ENCODE measurements at regions not wholly inside any gene's neighbourhood (a gene's known extent, or its start where the extent isn't known, plus 50 kb on each side); places are given as distances from the start of the nearest gene placed in this dataset.

DNA sequence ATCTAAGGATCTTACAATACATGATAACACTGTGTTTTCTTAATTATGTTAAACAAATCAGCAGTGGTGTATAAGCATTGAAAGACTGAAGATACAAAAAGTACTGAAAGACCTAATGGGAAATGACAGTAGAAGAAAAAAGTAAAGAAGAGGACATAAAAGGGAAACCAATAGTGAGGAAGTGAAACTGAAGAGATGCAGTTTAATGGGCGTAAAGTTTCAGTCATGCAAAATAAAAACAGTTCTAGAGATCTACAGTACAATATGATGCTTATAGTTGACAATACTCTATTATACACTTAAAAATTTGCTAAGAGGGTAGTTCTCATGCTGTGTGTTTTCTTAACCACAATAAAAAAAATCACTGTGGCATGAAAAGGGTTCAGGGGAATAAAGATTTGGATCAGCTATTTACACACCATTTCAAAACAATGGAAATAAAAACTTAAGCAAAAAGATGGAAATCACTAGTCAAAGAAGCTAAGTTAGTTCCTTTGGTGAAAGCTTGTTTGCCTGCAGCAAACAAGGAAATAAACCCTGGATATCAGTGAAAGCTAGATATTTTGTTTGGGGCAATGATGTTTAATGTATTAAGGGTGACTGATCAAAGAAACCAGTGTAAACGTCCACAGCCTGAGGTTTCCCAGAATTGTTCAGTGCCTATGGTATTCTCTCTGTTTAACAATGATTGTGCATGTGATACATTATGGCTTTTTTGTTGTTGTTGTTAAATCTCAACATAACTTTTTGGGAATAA, 1160.8 kb upstream of the ADGRL2 start:
- TF ChIP-seq, protein P1, sequence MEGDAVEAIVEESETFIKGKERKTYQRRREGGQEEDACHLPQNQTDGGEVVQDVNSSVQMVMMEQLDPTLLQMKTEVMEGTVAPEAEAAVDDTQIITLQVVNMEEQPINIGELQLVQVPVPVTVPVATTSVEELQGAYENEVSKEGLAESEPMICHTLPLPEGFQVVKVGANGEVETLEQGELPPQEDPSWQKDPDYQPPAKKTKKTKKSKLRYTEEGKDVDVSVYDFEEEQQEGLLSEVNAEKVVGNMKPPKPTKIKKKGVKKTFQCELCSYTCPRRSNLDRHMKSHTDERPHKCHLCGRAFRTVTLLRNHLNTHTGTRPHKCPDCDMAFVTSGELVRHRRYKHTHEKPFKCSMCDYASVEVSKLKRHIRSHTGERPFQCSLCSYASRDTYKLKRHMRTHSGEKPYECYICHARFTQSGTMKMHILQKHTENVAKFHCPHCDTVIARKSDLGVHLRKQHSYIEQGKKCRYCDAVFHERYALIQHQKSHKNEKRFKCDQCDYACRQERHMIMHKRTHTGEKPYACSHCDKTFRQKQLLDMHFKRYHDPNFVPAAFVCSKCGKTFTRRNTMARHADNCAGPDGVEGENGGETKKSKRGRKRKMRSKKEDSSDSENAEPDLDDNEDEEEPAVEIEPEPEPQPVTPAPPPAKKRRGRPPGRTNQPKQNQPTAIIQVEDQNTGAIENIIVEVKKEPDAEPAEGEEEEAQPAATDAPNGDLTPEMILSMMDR (IDR thresholded peaks at IDR 0.05): no peak
- TF ChIP-seq ZFX (IDR thresholded peaks at IDR 0.05; ENCODE audit: borderline replicate concordance): no peak
